Transverse colon (tissue), 4 donors: ENCODE measurements at regions not wholly inside any gene's neighbourhood (a gene's known extent, or its start where the extent isn't known, plus 50 kb on each side); places are given as distances from the start of the nearest gene placed in this dataset.

Source experiments
- DNase-seq: peaks from one replicate; pipeline ENCODE4 v3.0.0-alpha.2; 2019
- H3K27ac ChIP-seq, 4 donors: fragments of 200-600 bp; sonication (generic); 2 replicates each; pipeline ENCODE4 v1.5.1; 2016 to 2018; ENCODE audit warnings: inconsistent platforms in 4 of 4
- H3K27me3 ChIP-seq: fragments of 200-600 bp; sonication (generic); 2 replicates; pipeline ENCODE4 v1.5.1; 2017; ENCODE audit warnings: inconsistent platforms
- H3K36me3 ChIP-seq, 4 donors: fragments of 200-600 bp; sonication (generic); 2 replicates each; pipeline ENCODE4 v1.5.1; 2017 to 2019; ENCODE audit warnings: inconsistent platforms in 4 of 4
- H3K4me1 ChIP-seq, 4 donors: fragments of 200-600 bp; sonication (generic); 2 replicates each; pipeline ENCODE4 v1.5.1; 2017 to 2020; ENCODE audit warnings: inconsistent platforms in 4 of 4
- H3K4me3 ChIP-seq, 4 donors: fragments of 200-600 bp; sonication (generic); 1 replicate in 1 of 4; 2 replicates in 3 of 4; pipeline versions ENCODE4 v1.5.1 to v1.6.1; 2017 to 2019; ENCODE audit warnings: inconsistent platforms in 4 of 4
- H3K9me3 ChIP-seq, 2 donors: fragments of 200-600 bp; sonication (generic); 2 replicates each; pipeline ENCODE4 v1.5.1; 2017 to 2019; ENCODE audit warnings: inconsistent platforms in 2 of 2
- EP300 ChIP-seq: sonication (generic); formaldehyde crosslinking; IDR thresholded peaks from one replicate; pipeline ENCODE4 v1.6.1; 2017; ENCODE audit warnings: antibody characterized with exemption, low read depth
- POLR2A ChIP-seq: fragments of 450-650 bp; IDR thresholded peaks from one replicate; pipeline ENCODE4 v1.6.1; 2016; ENCODE audit warnings: antibody characterized with exemption, mild to moderate bottlenecking, moderate library complexity
- POLR2AphosphoS5 ChIP-seq, 3 donors: sonication (generic); formaldehyde crosslinking; IDR thresholded peaks; one replicate each; pipeline ENCODE4 v1.6.1; 2016; ENCODE audit warnings: antibody characterized with exemption in 3 of 3
- WGBS, 2 donors: methylation state at CpG; one replicate each; pipeline ENCODE4 v1.1.5; 2018; ENCODE audit warnings: low coverage in 1 of 2; 5-methylcytosine and 5-hydroxymethylcytosine counted together
- in situ Hi-C, 4 donors: fragments of 200-750 bp; cut with MboI; loops; one replicate each; pipeline versions ENCODE4 v1.15.0 to v1.15.1; 2017; ENCODE audit warnings: low sequenced_read_pairs in 3 of 4, low pct_ligation_motif_present in 1 of 4, low pct_unique_long_range_greater_than_20kb in 1 of 4
- intact Hi-C: fragments of 100-400 bp; cut with DNase I; formaldehyde crosslinking; loops from one replicate; pipeline ENCODE4 v1.15.1; 2023; ENCODE audit warnings: low total_unique reads
- TF ChIP-seq, protein P1 (sequence below), 5 experiments: fragments of 200-600 bp in 3 of 5; fragments of 450-650 bp in 2 of 5; sonication (generic) in 3 of 5; IDR thresholded peaks; 1 replicate in 2 of 5; 2 replicates in 3 of 5; pipeline ENCODE4 v1.5.1; 2016 to 2017; ENCODE audit warnings: antibody characterized with exemption in 5 of 5, inconsistent platforms in 3 of 5, mild to moderate bottlenecking in 2 of 5, moderate library complexity in 1 of 5

DNA sequence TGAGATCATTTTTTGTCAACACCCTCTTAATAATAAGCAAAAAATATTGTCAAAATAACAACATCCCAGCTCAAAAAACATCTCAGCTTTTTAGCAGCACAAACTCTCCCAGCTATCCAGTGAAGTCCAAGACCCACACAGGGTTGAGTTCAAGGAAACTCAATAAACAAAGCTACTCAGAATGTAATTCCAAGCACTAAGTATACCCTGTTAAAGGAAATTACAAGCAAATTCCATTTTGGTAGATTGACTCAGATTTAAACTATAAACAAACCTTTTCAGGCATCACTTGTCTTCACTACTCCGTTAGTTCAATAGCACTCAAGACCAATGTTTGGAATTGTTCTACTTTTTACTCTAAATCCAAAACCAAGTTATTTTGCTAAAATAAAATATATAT, 506.0 kb upstream of the INTU start:
- DNase-seq: no peak
- no peaks in the 10 kb centered on the region for H3K27me3 ChIP-seq
- H3K9me3 ChIP-seq: no peaks in the 10 kb centered on the region
- no peaks in the 10 kb centered on the region for H3K4me1 ChIP-seq
- H3K36me3 ChIP-seq: no peaks in the 10 kb centered on the region
- in situ Hi-C loops: no loop called here
- 71 to 73% methylated on average over 1 of the region's 1 CpG for WGBS, 2 donors
- H3K4me3 ChIP-seq: no peak overlapping the region
- intact Hi-C loops: no loop called here
- TF ChIP-seq EP300 (no peak), POLR2AphosphoS5 (IDR thresholded peaks at IDR 0.05) (no peak), POLR2A (no peak)
- TF ChIP-seq, protein P1, sequence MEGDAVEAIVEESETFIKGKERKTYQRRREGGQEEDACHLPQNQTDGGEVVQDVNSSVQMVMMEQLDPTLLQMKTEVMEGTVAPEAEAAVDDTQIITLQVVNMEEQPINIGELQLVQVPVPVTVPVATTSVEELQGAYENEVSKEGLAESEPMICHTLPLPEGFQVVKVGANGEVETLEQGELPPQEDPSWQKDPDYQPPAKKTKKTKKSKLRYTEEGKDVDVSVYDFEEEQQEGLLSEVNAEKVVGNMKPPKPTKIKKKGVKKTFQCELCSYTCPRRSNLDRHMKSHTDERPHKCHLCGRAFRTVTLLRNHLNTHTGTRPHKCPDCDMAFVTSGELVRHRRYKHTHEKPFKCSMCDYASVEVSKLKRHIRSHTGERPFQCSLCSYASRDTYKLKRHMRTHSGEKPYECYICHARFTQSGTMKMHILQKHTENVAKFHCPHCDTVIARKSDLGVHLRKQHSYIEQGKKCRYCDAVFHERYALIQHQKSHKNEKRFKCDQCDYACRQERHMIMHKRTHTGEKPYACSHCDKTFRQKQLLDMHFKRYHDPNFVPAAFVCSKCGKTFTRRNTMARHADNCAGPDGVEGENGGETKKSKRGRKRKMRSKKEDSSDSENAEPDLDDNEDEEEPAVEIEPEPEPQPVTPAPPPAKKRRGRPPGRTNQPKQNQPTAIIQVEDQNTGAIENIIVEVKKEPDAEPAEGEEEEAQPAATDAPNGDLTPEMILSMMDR (IDR thresholded peaks at IDR 0.05): no peak
- H3K27ac ChIP-seq: no peak overlapping the region

DNA sequence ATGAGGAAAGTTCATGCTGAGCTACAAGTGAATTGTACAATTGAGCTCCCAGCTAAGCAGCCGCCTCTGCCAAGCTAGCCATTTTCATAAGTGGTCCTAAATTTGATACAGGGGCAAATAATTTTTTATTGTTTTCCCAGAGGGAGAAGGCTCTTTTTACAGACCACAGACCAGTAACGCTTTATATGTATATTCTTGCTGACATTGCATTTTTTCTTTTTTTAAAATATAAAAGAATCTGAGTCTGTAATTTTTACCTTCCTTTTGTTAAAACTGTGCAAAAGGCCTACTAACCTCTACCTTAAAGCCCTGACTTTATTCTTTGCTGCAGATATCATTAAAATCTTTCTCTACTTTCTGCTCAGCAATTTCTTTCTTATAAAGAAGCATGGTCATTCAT, 501.2 kb upstream of the INTU start:
- no peak for DNase-seq
- TF ChIP-seq EP300: no peak
- no peak for TF ChIP-seq POLR2A
- no peak for TF ChIP-seq POLR2AphosphoS5 (IDR thresholded peaks at IDR 0.05)
- TF ChIP-seq, protein P1 (IDR thresholded peaks at IDR 0.05): no peak
- in situ Hi-C loops: no loop called here
- H3K36me3 ChIP-seq: no peaks in the 10 kb centered on the region
- 83 to 87% methylated on average over 1 to 2 of the region's 2 CpGs for WGBS, 2 donors
- H3K27me3 ChIP-seq: no peaks in the 10 kb centered on the region
- no peak overlapping the region for H3K4me3 ChIP-seq
- no peaks in the 10 kb centered on the region for H3K9me3 ChIP-seq
- no peak overlapping the region for H3K27ac ChIP-seq
- no peaks in the 10 kb centered on the region for H3K4me1 ChIP-seq
- intact Hi-C loops: no loop called here

DNA sequence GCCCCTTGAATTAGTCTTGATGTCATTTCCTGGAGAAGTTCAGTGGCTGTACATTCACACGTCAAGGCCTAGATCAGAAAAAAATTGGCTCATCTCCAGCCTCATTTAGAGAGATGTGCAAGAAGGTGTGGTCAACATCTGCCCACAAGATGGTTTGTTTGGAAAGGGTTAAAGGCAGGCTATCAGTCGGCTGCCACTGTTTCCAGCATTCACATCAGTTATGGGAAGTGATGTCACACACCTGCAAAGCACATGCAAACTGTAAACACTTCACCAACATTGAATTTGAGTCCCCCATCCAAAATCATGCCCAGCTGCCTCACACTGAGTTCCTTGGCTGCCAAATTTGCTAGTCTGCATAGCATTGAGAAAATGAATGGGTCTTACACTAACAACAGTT, 498.3 kb upstream of the INTU start:
- H3K4me3 ChIP-seq: no peak overlapping the region
- H3K27ac ChIP-seq: no peak overlapping the region
- intact Hi-C loops: no loop called here
- DNase-seq: no peak
- H3K27me3 ChIP-seq: no peaks in the 10 kb centered on the region
- H3K9me3 ChIP-seq: no peaks in the 10 kb centered on the region
- TF ChIP-seq POLR2AphosphoS5 (IDR thresholded peaks at IDR 0.05): no peak
- TF ChIP-seq, protein P1 (IDR thresholded peaks at IDR 0.05): no peak
- TF ChIP-seq EP300: no peak
- TF ChIP-seq POLR2A: no peak
- H3K36me3 ChIP-seq: no peaks in the 10 kb centered on the region
- WGBS, 2 donors: 17% methylated on average over 2 of the region's 2 CpGs; no CpG with 5 or more reads in 1 of the 2 donors
- no peaks in the 10 kb centered on the region for H3K4me1 ChIP-seq
- in situ Hi-C loops: no loop called here

DNA sequence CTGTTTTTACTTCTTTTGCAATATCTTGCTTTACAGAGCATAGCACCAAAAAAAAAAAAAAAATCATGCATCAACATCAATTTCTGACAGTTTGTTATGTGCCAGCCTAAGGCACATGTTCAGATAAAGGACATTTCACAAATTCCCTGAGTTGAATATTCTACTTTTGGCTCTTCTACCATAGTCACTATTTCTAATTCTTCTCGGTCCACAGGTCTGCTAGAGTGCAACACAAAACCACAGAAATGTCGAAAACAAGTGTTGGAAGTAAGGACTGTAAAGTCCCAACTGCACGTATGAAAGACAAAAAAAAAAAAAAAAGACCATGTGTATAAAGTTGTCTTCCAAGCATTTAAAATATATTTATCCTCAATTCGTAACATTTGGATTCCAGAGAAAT, 494.2 kb upstream of the INTU start:
- H3K27me3 ChIP-seq: no peaks in the 10 kb centered on the region
- no peak overlapping the region for H3K27ac ChIP-seq
- H3K4me1 ChIP-seq: no peaks in the 10 kb centered on the region
- WGBS, 2 donors: 75 to 79% methylated on average over 4 of the region's 4 CpGs
- H3K36me3 ChIP-seq: no peaks in the 10 kb centered on the region
- no peak for DNase-seq
- H3K9me3 ChIP-seq: no peaks in the 10 kb centered on the region
- TF ChIP-seq EP300: no peak
- TF ChIP-seq POLR2AphosphoS5 (IDR thresholded peaks at IDR 0.05): no peak
- TF ChIP-seq, protein P1 (IDR thresholded peaks at IDR 0.05): no peak
- TF ChIP-seq POLR2A: no peak
- H3K4me3 ChIP-seq: no peak overlapping the region
- in situ Hi-C loops: no loop called here
- intact Hi-C loops: no loop called here
